Endodermal cell (in vitro differentiated cells): ENCODE measurements at regions not wholly inside any gene's neighbourhood (a gene's known extent, or its start where the extent isn't known, plus 50 kb on each side); places are given as distances from the start of the nearest gene placed in this dataset.

Experiments used
- DNase-seq: peaks from one replicate; pipeline ENCODE4 v3.0.0-alpha.2; 2017
- H3K27ac ChIP-seq: 2 replicates; pipeline ENCODE4 v1.5.1; 2013; ENCODE audit warnings: mild to moderate bottlenecking, low read depth, low read length, moderate library complexity
- H3K27me3 ChIP-seq: 2 replicates; pipeline ENCODE4 v1.6.1; 2013; ENCODE audit warnings: mild to moderate bottlenecking, low read length, moderate library complexity; ENCODE audit not compliant: insufficient read depth, control insufficient read depth, poor library complexity, severe bottlenecking
- H3K36me3 ChIP-seq: 2 replicates; pipeline ENCODE4 v1.7.0; 2013; ENCODE audit warnings: mild to moderate bottlenecking, low read length, moderate library complexity; ENCODE audit not compliant: control insufficient read depth, insufficient read depth
- H3K4me1 ChIP-seq: one replicate; pipeline ENCODE4 v1.7.0; 2013; ENCODE audit warnings: low read length; ENCODE audit not compliant: control insufficient read depth, insufficient read depth
- H3K4me3 ChIP-seq: 2 replicates; pipeline ENCODE4 v1.5.1; 2013; ENCODE audit warnings: mild to moderate bottlenecking, low read length, moderate library complexity
- H3K9ac ChIP-seq: 2 replicates; pipeline ENCODE4 v1.6.1; 2013; ENCODE audit warnings: mild to moderate bottlenecking, low read length, moderate library complexity; ENCODE audit not compliant: poor library complexity, severe bottlenecking; ENCODE audit errors: extremely low read depth
- H3K9me3 ChIP-seq: 2 replicates; pipeline ENCODE4 v1.6.1; 2013; ENCODE audit warnings: mild to moderate bottlenecking, low read length, moderate library complexity; ENCODE audit not compliant: control insufficient read depth
- H3K27ac Mint-ChIP-seq: 2 replicates; pipeline ENCODE4 v1.8.0; 2020; ENCODE audit warnings: mixed read lengths
- H3K27me3 Mint-ChIP-seq: 2 replicates; pipeline ENCODE4 v1.8.0; 2021; ENCODE audit warnings: mild to moderate bottlenecking, mixed read lengths; ENCODE audit not compliant: insufficient read depth
- H3K36me3 Mint-ChIP-seq: 2 replicates; pipeline ENCODE4 v1.8.0; 2020; ENCODE audit warnings: low read depth, mixed read lengths
- H3K4me1 Mint-ChIP-seq: 2 replicates; pipeline ENCODE4 v1.8.0; 2020; ENCODE audit warnings: mixed read lengths
- H3K4me3 Mint-ChIP-seq: 2 replicates; pipeline ENCODE4 v1.8.0; 2020; ENCODE audit warnings: mild to moderate bottlenecking, moderate library complexity, mixed read lengths
- H3K9me3 Mint-ChIP-seq: 2 replicates; pipeline ENCODE4 v1.8.0; 2020; ENCODE audit warnings: mild to moderate bottlenecking, mixed read lengths
- CTCF ChIP-seq: fragments of 200-600 bp; sonication (generic); conservative IDR thresholded peaks from 2 replicates; pipeline ENCODE4 v1.5.0; 2021; ENCODE audit warnings: antibody characterized with exemption, mild to moderate bottlenecking
- WGBS, 2 experiments: methylation state at CpG; one replicate each; pipeline versions ENCODE4 v1.1.5 to v1.1.7; 2013; ENCODE audit warnings: missing lambda C conversion rate in 2 of 2, mixed read lengths in 1 of 2; ENCODE audit not compliant: insufficient coverage in 1 of 2, insufficient read length in 1 of 2; 5-methylcytosine and 5-hydroxymethylcytosine counted together

GRCh38 chr6:94124333-94124732 lies 705.0 kb upstream of the EPHA7 start:
- H3K4me1 ChIP-seq, result no peaks in the 10 kb centered on the region
- H3K9ac ChIP-seq, result no peak overlapping the region
- Mint-ChIP-seq H3K9me3 (no peaks in the 10 kb centered on the region), H3K27ac (no peak overlapping the region), H3K27me3 (no peaks in the 10 kb centered on the region), H3K36me3 (no peaks in the 10 kb centered on the region), H3K4me1 (no peaks in the 10 kb centered on the region), H3K4me3 (no peak overlapping the region)
- no peaks in the 10 kb centered on the region for H3K36me3 ChIP-seq
- DNase-seq, result no peak
- 89 to 100% methylated on average over 1 of the region's 1 CpG for WGBS, 2 experiments
- H3K27me3 ChIP-seq, result no peaks in the 10 kb centered on the region
- no peak for TF ChIP-seq CTCF
- H3K9me3 ChIP-seq, result no peaks in the 10 kb centered on the region
- no peak overlapping the region for H3K4me3 ChIP-seq
- no peak overlapping the region for H3K27ac ChIP-seq

GRCh38 chr6:94121094-94121493 lies 701.7 kb upstream of the EPHA7 start:
- Mint-ChIP-seq H3K27ac (no peak overlapping the region), H3K9me3 (no peaks in the 10 kb centered on the region)

DNA sequence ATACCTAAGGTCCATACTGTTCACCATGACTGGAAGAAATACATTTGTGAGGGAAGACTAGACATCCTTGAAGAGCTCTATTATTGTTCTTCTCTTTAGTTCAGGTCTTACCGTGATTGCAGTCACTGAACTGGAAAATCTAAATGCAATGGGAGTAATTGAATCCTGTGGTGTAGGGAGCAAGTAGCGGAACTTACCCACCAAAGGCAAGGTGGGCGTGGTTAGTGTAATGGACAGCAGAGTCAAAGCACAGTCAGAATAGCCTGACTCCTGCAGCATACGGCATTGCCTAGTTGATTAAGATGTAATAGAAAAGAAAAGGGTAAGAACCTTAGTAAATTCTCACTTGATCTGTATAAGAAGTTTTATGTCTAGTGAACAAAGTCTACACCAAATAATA lies 679.7 kb upstream of the EPHA7 start:
- 87 to 89% methylated on average over 2 to 4 of the region's 4 CpGs for WGBS, 2 experiments
- H3K36me3 Mint-ChIP-seq, result no peaks in the 10 kb centered on the region
- H3K4me1 Mint-ChIP-seq, result no peaks in the 10 kb centered on the region

More at GRCh38 chr6:94121094-94121493, 701.7 kb upstream of the EPHA7 start:
- Histone ChIP-seq H3K27me3 (no peaks in the 10 kb centered on the region), H3K4me3 (no peak overlapping the region), H3K36me3 (no peaks in the 10 kb centered on the region), H3K4me1 (no peaks in the 10 kb centered on the region), H3K27ac (no peak overlapping the region), H3K9me3 (no peaks in the 10 kb centered on the region), H3K9ac (no peak overlapping the region)
- Mint-ChIP-seq H3K4me1 (peaks cover 3% of the 10 kb centered on the region), H3K4me3 (no peak overlapping the region), H3K27me3 (no peaks in the 10 kb centered on the region), H3K36me3 (no peaks in the 10 kb centered on the region)
- no peak for TF ChIP-seq CTCF
- 95 to 100% methylated on average over 3 of the region's 3 CpGs for WGBS, 2 experiments
- no peak for DNase-seq

More for the DNA sequence above, 679.7 kb upstream of the EPHA7 start:
- Mint-ChIP-seq H3K27me3 (no peaks in the 10 kb centered on the region), H3K27ac (no peak overlapping the region), H3K9me3 (no peaks in the 10 kb centered on the region), H3K4me3 (no peak overlapping the region)
- DNase-seq, result no peak
- Histone ChIP-seq H3K9me3 (no peaks in the 10 kb centered on the region), H3K27me3 (no peaks in the 10 kb centered on the region), H3K27ac (no peak overlapping the region), H3K4me1 (no peaks in the 10 kb centered on the region), H3K36me3 (no peaks in the 10 kb centered on the region), H3K4me3 (no peak overlapping the region), H3K9ac (no peak overlapping the region)
- TF ChIP-seq CTCF, result no peak
